GM19193 (cell line): ENCODE measurements at regions not wholly inside any gene's neighbourhood (a gene's known extent, or its start where the extent isn't known, plus 50 kb on each side); places are given as distances from the start of the nearest gene placed in this dataset.

ENCODE experiments used
- POLR2A ChIP-seq: IDR thresholded peaks from 4 replicates; pipeline ENCODE4 v1.6.1; 2011; ENCODE audit not compliant: insufficient read depth, insufficient read length; ENCODE audit errors: extremely low read depth

GRCh38 chr2:133690780-133691179 is 122.5 kb upstream of the NCKAP5 start:
- no peak for TF ChIP-seq POLR2A

GRCh38 chr2:133691336-133691735 is 123.1 kb upstream of the NCKAP5 start:
- TF ChIP-seq POLR2A = no peak

- TF ChIP-seq POLR2A = no peak
Observed at GRCh38 chr2:133705287-133705686, 137.0 kb upstream of the NCKAP5 start.

- TF ChIP-seq POLR2A = no peak
Observed at GRCh38 chr2:133710613-133711012, 142.3 kb upstream of the NCKAP5 start.

- TF ChIP-seq POLR2A = no peak
Observed at GRCh38 chr2:133711201-133711600, 142.9 kb upstream of the NCKAP5 start.

GRCh38 chr2:133711806-133712205 is 143.5 kb upstream of the NCKAP5 start:
- TF ChIP-seq POLR2A = no peak

- TF ChIP-seq POLR2A = no peak
Observed at GRCh38 chr2:133712369-133712768, 144.1 kb upstream of the NCKAP5 start.

GRCh38 chr2:133713049-133713580 is 144.9 kb upstream of the NCKAP5 start:
- no peak for TF ChIP-seq POLR2A

- no peak for TF ChIP-seq POLR2A
Observed at GRCh38 chr2:133716166-133716565, 147.9 kb upstream of the NCKAP5 start.

- TF ChIP-seq POLR2A = no peak
Observed at GRCh38 chr2:133717497-133717896, 149.2 kb upstream of the NCKAP5 start.

GRCh38 chr2:133718688-133719201 is 150.5 kb upstream of the NCKAP5 start:
- no peak for TF ChIP-seq POLR2A

- TF ChIP-seq POLR2A = no peak
Observed at GRCh38 chr2:133720429-133720828, 152.2 kb upstream of the NCKAP5 start.

GRCh38 chr2:133721118-133721517 is 152.9 kb upstream of the NCKAP5 start:
- no peak for TF ChIP-seq POLR2A

GRCh38 chr2:133723133-133723532 is 154.9 kb upstream of the NCKAP5 start:
- TF ChIP-seq POLR2A = no peak

- no peak for TF ChIP-seq POLR2A
Observed at GRCh38 chr2:133726973-133727372, 158.7 kb upstream of the NCKAP5 start.

- no peak for TF ChIP-seq POLR2A
Observed at GRCh38 chr2:133732059-133732458, 163.8 kb upstream of the NCKAP5 start.
